ENCODE measurements at regions not wholly inside any gene's neighbourhood (a gene's known extent, or its start where the extent isn't known, plus 50 kb on each side); places are given as distances from the start of the nearest gene placed in this dataset.
"Not testable (repeated sequence)": the region's sequence is repeated elsewhere in the genome, so short reads cannot be mapped to it uniquely, and the experiment has no call there.

DNA sequence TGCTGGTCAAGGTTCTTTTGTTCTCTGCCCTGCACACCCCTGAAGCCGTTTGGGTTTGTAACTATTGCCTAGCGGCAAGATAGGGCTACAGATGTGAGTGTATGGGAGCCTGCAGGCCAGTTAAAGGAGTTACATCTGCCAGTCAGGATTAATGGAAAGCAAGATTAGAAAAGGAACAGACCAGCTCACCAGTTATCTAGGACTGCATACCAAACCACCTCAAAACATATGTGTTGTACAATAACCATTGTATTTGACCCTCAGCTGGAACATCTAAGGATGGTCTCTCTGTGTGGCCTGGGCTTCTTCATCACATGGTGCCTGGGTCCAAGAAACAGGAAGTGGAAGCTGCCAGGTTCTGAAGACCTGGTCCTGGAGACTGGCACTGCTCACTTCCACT, 52.5 kb upstream of the FBXO28 start:
- no peak overlapping the region for H3K27ac ChIP-seq (ENCODE audit: low read depth, low read length)

GRCh38 chr1:224059897-224060427, 53.9 kb upstream of the FBXO28 start:
- H3K4me3 ChIP-seq (ENCODE audit: low read depth in 1 of 2, low read length in 2 of 2): no peak overlapping the region
- H3K4me1 ChIP-seq (ENCODE audit: control insufficient read depth in 1 of 2, insufficient read depth in 2 of 2, low read length in 2 of 2): peaks cover 13 to 17% of the 10 kb centered on the region in 2 donors
- H3K27ac ChIP-seq (ENCODE audit: low read depth, low read length): no peak overlapping the region
- H3K9me3 ChIP-seq (ENCODE audit: control insufficient read depth in 1 of 2, low read length in 2 of 2): peaks cover 6% of the 10 kb centered on the region in 2 donors
- H3K27me3 ChIP-seq (ENCODE audit: control insufficient read depth in 1 of 2, insufficient read depth in 2 of 2, low read length in 2 of 2): no peaks in the 10 kb centered on the region
- H3K36me3 ChIP-seq (ENCODE audit: control insufficient read depth in 1 of 2, insufficient read depth in 2 of 2, low read length in 2 of 2): no peaks in the 10 kb centered on the region
- no peak overlapping the region for H3K9ac ChIP-seq (ENCODE audit: low read depth in 1 of 2, low read length in 2 of 2)

More for the DNA sequence above, 52.5 kb upstream of the FBXO28 start:
- no peaks in the 10 kb centered on the region for H3K27me3 ChIP-seq (ENCODE audit: control insufficient read depth in 1 of 2, insufficient read depth in 2 of 2, low read length in 2 of 2)
- no peaks in the 10 kb centered on the region for H3K36me3 ChIP-seq (ENCODE audit: control insufficient read depth in 1 of 2, insufficient read depth in 2 of 2, low read length in 2 of 2)
- H3K9ac ChIP-seq (ENCODE audit: low read depth in 1 of 2, low read length in 2 of 2): no peak overlapping the region
- peaks cover 6% of the 10 kb centered on the region in 2 donors for H3K9me3 ChIP-seq (ENCODE audit: control insufficient read depth in 1 of 2, low read length in 2 of 2)
- H3K4me3 ChIP-seq (ENCODE audit: low read depth in 1 of 2, low read length in 2 of 2): no peak overlapping the region
- peaks cover 17 to 19% of the 10 kb centered on the region in 2 donors for H3K4me1 ChIP-seq (ENCODE audit: control insufficient read depth in 1 of 2, insufficient read depth in 2 of 2, low read length in 2 of 2)

- H3K4me1 ChIP-seq (ENCODE audit: control insufficient read depth in 1 of 2, insufficient read depth in 2 of 2, low read length in 2 of 2): peaks cover 8 to 9% of the 10 kb centered on the region in 2 donors
- no peaks in the 10 kb centered on the region for H3K36me3 ChIP-seq (ENCODE audit: control insufficient read depth in 1 of 2, insufficient read depth in 2 of 2, low read length in 2 of 2)
- H3K4me3 ChIP-seq (ENCODE audit: low read depth in 1 of 2, low read length in 2 of 2): no peak overlapping the region
- H3K9ac ChIP-seq (ENCODE audit: low read depth in 1 of 2, low read length in 2 of 2): no peak overlapping the region
- no peaks in the 10 kb centered on the region for H3K27me3 ChIP-seq (ENCODE audit: control insufficient read depth in 1 of 2, insufficient read depth in 2 of 2, low read length in 2 of 2)
- peaks cover 6% of the 10 kb centered on the region in 2 donors for H3K9me3 ChIP-seq (ENCODE audit: control insufficient read depth in 1 of 2, low read length in 2 of 2)
- H3K27ac ChIP-seq (ENCODE audit: low read depth, low read length): no peak overlapping the region
Observed at GRCh38 chr1:224058303-224058702, 55.6 kb upstream of the FBXO28 start.

GRCh38 chr1:224057461-224058199, 56.3 kb upstream of the FBXO28 start:
- Histone ChIP-seq H3K4me3 (ENCODE audit: low read depth in 1 of 2, low read length in 2 of 2) (no peak overlapping the region), H3K27me3 (ENCODE audit: control insufficient read depth in 1 of 2, insufficient read depth in 2 of 2, low read length in 2 of 2) (no peaks in the 10 kb centered on the region), H3K9me3 (ENCODE audit: control insufficient read depth in 1 of 2, low read length in 2 of 2) (peaks cover 6% of the 10 kb centered on the region in 2 donors), H3K4me1 (ENCODE audit: control insufficient read depth in 1 of 2, insufficient read depth in 2 of 2, low read length in 2 of 2) (peaks cover 8 to 9% of the 10 kb centered on the region in 2 donors), H3K27ac (ENCODE audit: low read depth, low read length) (no peak overlapping the region), H3K36me3 (ENCODE audit: control insufficient read depth in 1 of 2, insufficient read depth in 2 of 2, low read length in 2 of 2) (no peaks in the 10 kb centered on the region), H3K9ac (ENCODE audit: low read depth in 1 of 2, low read length in 2 of 2) (no peak overlapping the region)

GRCh38 chr1:224054611-224055010, 59.3 kb upstream of the FBXO28 start:
- no peak overlapping the region for H3K9ac ChIP-seq (ENCODE audit: low read depth in 1 of 2, low read length in 2 of 2)
- H3K9me3 ChIP-seq (ENCODE audit: control insufficient read depth in 1 of 2, low read length in 2 of 2): no peaks in the 10 kb centered on the region
- H3K27ac ChIP-seq (ENCODE audit: low read depth, low read length): no peak overlapping the region
- H3K27me3 ChIP-seq (ENCODE audit: control insufficient read depth in 1 of 2, insufficient read depth in 2 of 2, low read length in 2 of 2): no peaks in the 10 kb centered on the region
- peaks cover 13 to 19% of the 10 kb centered on the region in 2 donors for H3K4me1 ChIP-seq (ENCODE audit: control insufficient read depth in 1 of 2, insufficient read depth in 2 of 2, low read length in 2 of 2)
- no peak overlapping the region for H3K4me3 ChIP-seq (ENCODE audit: low read depth in 1 of 2, low read length in 2 of 2)
- H3K36me3 ChIP-seq (ENCODE audit: control insufficient read depth in 1 of 2, insufficient read depth in 2 of 2, low read length in 2 of 2): no peaks in the 10 kb centered on the region

GRCh38 chr1:224054012-224054411, 59.9 kb upstream of the FBXO28 start:
- Histone ChIP-seq H3K27me3 (ENCODE audit: control insufficient read depth in 1 of 2, insufficient read depth in 2 of 2, low read length in 2 of 2) (no peaks in the 10 kb centered on the region), H3K4me1 (ENCODE audit: control insufficient read depth in 1 of 2, insufficient read depth in 2 of 2, low read length in 2 of 2) (peaks cover 13 to 20% of the 10 kb centered on the region in 2 donors), H3K9ac (ENCODE audit: low read depth in 1 of 2, low read length in 2 of 2) (no peak overlapping the region), H3K27ac (ENCODE audit: low read depth, low read length) (no peak overlapping the region), H3K9me3 (ENCODE audit: control insufficient read depth in 1 of 2, low read length in 2 of 2) (no peaks in the 10 kb centered on the region), H3K36me3 (ENCODE audit: control insufficient read depth in 1 of 2, insufficient read depth in 2 of 2, low read length in 2 of 2) (no peaks in the 10 kb centered on the region), H3K4me3 (ENCODE audit: low read depth in 1 of 2, low read length in 2 of 2) (no peak overlapping the region)

DNA sequence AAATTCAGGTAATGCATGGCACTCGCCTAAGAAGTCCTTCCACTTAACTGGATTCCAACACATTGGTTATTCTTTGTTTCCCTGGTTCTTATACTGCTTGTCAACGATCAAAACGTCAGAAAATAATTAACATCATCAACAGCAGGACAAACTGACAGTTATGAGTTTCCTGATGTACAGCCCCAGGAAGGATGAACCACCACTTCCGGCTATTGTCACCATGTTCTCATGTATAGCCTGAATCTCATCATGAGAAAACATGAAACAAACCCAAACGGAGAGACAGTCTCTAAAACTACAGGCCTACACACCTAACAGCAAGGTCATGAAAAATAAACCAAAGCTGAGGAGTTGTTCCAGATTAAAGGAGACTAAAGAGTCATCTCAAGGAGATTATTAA, 60.5 kb upstream of the FBXO28 start:
- Histone ChIP-seq H3K4me1 (ENCODE audit: control insufficient read depth in 1 of 2, insufficient read depth in 2 of 2, low read length in 2 of 2) (peaks cover 13 to 20% of the 10 kb centered on the region in 2 donors), H3K9me3 (ENCODE audit: control insufficient read depth in 1 of 2, low read length in 2 of 2) (no peaks in the 10 kb centered on the region), H3K27ac (ENCODE audit: low read depth, low read length) (no peak overlapping the region), H3K27me3 (ENCODE audit: control insufficient read depth in 1 of 2, insufficient read depth in 2 of 2, low read length in 2 of 2) (no peaks in the 10 kb centered on the region), H3K9ac (ENCODE audit: low read depth in 1 of 2, low read length in 2 of 2) (no peak overlapping the region), H3K4me3 (ENCODE audit: low read depth in 1 of 2, low read length in 2 of 2) (no peak overlapping the region), H3K36me3 (ENCODE audit: control insufficient read depth in 1 of 2, insufficient read depth in 2 of 2, low read length in 2 of 2) (no peaks in the 10 kb centered on the region)

GRCh38 chr1:224052772-224053171, 61.1 kb upstream of the FBXO28 start:
- H3K27ac ChIP-seq (ENCODE audit: low read depth, low read length): no peak overlapping the region
- H3K4me1 ChIP-seq (ENCODE audit: control insufficient read depth in 1 of 2, insufficient read depth in 2 of 2, low read length in 2 of 2): peaks cover 12 to 14% of the 10 kb centered on the region in 2 donors

GRCh38 chr1:224051782-224052181, 62.1 kb upstream of the FBXO28 start:
- H3K4me1 ChIP-seq (ENCODE audit: control insufficient read depth in 1 of 2, insufficient read depth in 2 of 2, low read length in 2 of 2): peaks cover 6 to 11% of the 10 kb centered on the region in 2 donors
- not testable (repeated sequence) for H3K27me3 ChIP-seq (ENCODE audit: control insufficient read depth in 1 of 2, insufficient read depth in 2 of 2, low read length in 2 of 2); H3K9ac ChIP-seq (ENCODE audit: low read depth in 1 of 2, low read length in 2 of 2); H3K36me3 ChIP-seq (ENCODE audit: control insufficient read depth in 1 of 2, insufficient read depth in 2 of 2, low read length in 2 of 2); H3K27ac ChIP-seq (ENCODE audit: low read depth, low read length); H3K4me3 ChIP-seq (ENCODE audit: low read depth in 1 of 2, low read length in 2 of 2); H3K9me3 ChIP-seq (ENCODE audit: control insufficient read depth in 1 of 2, low read length in 2 of 2)

More at GRCh38 chr1:224052772-224053171, 61.1 kb upstream of the FBXO28 start:
- H3K4me3 ChIP-seq (ENCODE audit: low read depth in 1 of 2, low read length in 2 of 2): no peak overlapping the region
- H3K9me3 ChIP-seq (ENCODE audit: control insufficient read depth in 1 of 2, low read length in 2 of 2): no peaks in the 10 kb centered on the region
- no peaks in the 10 kb centered on the region for H3K27me3 ChIP-seq (ENCODE audit: control insufficient read depth in 1 of 2, insufficient read depth in 2 of 2, low read length in 2 of 2)
- H3K36me3 ChIP-seq (ENCODE audit: control insufficient read depth in 1 of 2, insufficient read depth in 2 of 2, low read length in 2 of 2): no peaks in the 10 kb centered on the region
- H3K9ac ChIP-seq (ENCODE audit: low read depth in 1 of 2, low read length in 2 of 2): no peak overlapping the region

GRCh38 chr1:224051086-224051406, 62.9 kb upstream of the FBXO28 start:
- H3K27me3 ChIP-seq (ENCODE audit: control insufficient read depth in 1 of 2, insufficient read depth in 2 of 2, low read length in 2 of 2): no peaks in the 10 kb centered on the region
- no peak overlapping the region for H3K9ac ChIP-seq (ENCODE audit: low read depth in 1 of 2, low read length in 2 of 2)
- no peaks in the 10 kb centered on the region for H3K36me3 ChIP-seq (ENCODE audit: control insufficient read depth in 1 of 2, insufficient read depth in 2 of 2, low read length in 2 of 2)
- H3K9me3 ChIP-seq (ENCODE audit: control insufficient read depth in 1 of 2, low read length in 2 of 2): no peaks in the 10 kb centered on the region
- no peak overlapping the region for H3K27ac ChIP-seq (ENCODE audit: low read depth, low read length)
- peaks cover 6 to 11% of the 10 kb centered on the region in 2 donors for H3K4me1 ChIP-seq (ENCODE audit: control insufficient read depth in 1 of 2, insufficient read depth in 2 of 2, low read length in 2 of 2)
- no peak overlapping the region for H3K4me3 ChIP-seq (ENCODE audit: low read depth in 1 of 2, low read length in 2 of 2)
